Activated T-helper 1 cell treated with anti-CD3 and anti-CD28 coated beads, Interleukin-2, amount 50 U/mL, for 16 hours (primary cell): ENCODE measurements at regions not wholly inside any gene's neighbourhood (a gene's known extent, or its start where the extent isn't known, plus 50 kb on each side); places are given as distances from the start of the nearest gene placed in this dataset.
"Not testable (repeated sequence)": the region's sequence is repeated elsewhere in the genome, so short reads cannot be mapped to it uniquely, and the experiment has no call there.

Experiments used
- DNase-seq, 2 donors: peaks; one replicate each; pipeline ENCODE4 v3.0.0-alpha.2; 2020; ENCODE audit warnings: low read depth in 1 of 2, low spot score in 1 of 2

DNA sequence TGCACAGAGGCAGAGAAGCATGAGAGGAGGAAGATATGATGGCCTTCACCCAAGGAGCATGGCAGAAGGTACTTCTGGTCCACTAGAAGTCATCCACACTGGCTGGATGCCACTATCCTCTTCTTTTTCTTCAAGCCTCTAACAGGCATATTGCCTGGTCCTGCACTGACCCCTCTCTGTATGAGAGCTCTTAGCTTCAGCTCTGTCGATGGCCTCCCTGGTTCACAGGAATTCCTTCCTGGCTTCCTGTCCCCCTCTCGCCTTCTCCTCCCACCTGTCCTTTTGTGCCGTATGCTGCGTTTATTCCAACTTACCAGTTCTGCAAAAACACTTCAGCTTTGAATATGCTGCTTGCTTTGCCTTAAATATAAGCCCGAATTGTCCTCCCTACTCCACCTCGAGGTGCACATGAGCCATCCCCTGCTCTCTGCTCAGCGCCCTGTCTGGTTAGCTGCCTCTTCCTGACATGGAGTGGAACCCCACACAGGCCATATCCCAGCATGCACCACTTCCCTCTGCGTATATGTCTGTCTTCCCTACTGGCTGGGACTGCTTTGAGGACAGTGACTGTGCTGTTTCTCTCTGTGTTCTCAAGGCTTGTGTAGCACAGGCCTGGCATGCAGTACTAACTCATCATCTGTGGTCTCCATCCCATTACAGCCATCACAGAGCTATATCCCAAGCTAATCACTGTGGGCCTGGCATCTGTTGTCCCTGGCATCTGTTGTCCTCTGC, 474.9 kb downstream of the EIPR1 start:
- no peak for DNase-seq

GRCh38 chr2:2901384-2902345, 476.0 kb downstream of the EIPR1 start:
- no peak for DNase-seq

GRCh38 chr2:2899826-2900225, 477.8 kb downstream of the EIPR1 start:
- no peak for DNase-seq

DNA sequence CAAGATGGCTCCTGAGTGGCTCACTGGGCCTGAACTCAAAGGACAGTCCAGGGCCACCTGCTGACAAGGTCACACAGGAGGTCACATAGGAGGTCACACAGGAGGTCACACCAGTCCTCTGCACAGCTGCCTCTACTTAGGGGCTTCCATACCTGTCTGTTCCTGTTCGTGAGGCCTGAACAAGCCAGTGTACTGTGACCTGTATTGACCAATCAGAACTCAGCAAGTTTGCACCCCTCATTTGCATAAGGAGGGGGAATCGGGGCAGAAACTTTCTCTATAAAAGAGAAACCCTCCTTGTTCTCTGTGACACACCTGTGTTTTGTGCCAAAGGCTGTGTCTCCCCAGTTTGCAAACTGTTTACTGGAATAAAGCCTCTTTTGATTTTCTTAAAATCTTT, 478.9 kb downstream of the EIPR1 start:
- no peak for DNase-seq

- DNase-seq, result no peak
Measured at GRCh38 chr2:2896643-2897042, 481.0 kb downstream of the EIPR1 start.

- no peak for DNase-seq
Measured at GRCh38 chr2:2896011-2896410, 481.6 kb downstream of the EIPR1 start.

- DNase-seq, result not testable (repeated sequence)
Measured at GRCh38 chr2:2894011-2894410, 483.6 kb downstream of the EIPR1 start.

GRCh38 chr2:2892892-2893291, 484.7 kb downstream of the EIPR1 start:
- no peak for DNase-seq

- no peak for DNase-seq
Measured at GRCh38 chr2:2892378-2892777, 485.2 kb downstream of the EIPR1 start.

GRCh38 chr2:2890901-2891300, 486.7 kb downstream of the EIPR1 start:
- DNase-seq, result no peak

GRCh38 chr2:2890246-2890645, 487.4 kb downstream of the EIPR1 start:
- DNase-seq, result no peak

DNA sequence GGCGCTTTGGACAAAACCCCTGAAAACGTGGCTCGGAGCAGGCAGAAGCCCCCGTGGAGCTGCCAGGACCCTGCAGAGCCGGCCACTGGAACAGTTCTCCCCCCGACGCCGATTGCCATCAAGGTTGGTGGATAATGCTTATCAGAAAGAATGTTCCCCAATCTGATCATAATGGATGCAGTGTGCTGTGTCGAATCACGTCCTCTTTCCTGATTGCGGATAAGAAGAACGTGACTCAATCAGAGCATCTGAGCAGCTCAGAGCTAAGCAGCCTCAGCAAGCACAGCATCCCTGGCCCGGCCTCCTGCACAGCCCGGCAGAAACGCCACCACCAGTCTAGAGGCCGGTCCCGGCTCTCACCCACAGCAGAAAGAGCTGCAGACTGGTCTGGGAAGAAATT, 488.0 kb downstream of the EIPR1 start:
- DNase-seq, result no peak

- no peak for DNase-seq
Measured at GRCh38 chr2:2889141-2889540, 488.5 kb downstream of the EIPR1 start.

DNA sequence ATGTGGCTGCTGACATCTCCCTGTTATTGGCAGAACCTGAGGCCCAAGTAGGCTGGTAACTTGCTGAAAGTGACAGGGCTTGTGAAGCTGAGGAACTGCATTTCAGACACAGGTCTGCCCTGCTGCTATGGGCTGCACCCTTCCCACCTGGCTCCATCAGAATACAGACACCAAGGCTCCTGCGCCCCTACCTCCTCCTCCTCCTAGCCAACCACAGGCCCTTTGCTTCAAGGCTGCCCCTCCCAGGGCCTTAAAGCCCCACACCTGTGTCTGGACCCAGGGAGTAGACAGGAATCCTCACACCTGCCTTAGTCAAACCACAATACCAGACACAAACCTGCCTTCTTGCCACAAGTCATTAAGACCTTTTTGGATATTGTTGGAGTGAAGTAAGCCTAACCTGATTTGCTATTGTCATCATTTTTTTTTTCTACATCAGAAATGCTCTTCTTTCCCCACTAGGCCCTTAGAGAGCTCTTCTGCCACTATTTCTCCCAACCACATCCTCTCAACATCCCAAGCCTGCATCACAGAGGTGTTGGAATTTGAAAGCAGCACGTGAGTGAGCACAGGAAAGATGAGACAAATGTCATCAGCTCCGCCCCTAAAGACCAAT, 489.7 kb downstream of the EIPR1 start:
- DNase-seq, result no peak

DNA sequence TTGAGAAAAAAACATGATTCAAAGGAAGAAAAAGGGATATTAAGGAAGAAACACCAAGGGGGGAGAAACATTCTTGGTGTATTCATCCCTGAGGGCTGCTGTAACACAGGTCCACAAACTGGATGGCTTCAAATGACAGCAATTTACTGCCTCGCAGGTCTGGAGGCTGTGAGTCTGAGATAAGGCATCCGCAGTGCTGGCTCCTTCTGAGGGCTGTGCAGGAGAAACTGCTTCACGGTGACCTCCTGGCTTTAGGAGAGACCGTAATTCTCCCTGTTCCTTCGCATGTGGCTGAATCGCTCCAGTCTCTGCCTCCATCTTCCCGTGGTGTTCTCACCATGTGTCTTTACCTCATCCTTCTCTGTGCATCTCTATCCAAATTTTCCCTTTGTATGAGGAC, 490.7 kb downstream of the EIPR1 start:
- no peak for DNase-seq

DNA sequence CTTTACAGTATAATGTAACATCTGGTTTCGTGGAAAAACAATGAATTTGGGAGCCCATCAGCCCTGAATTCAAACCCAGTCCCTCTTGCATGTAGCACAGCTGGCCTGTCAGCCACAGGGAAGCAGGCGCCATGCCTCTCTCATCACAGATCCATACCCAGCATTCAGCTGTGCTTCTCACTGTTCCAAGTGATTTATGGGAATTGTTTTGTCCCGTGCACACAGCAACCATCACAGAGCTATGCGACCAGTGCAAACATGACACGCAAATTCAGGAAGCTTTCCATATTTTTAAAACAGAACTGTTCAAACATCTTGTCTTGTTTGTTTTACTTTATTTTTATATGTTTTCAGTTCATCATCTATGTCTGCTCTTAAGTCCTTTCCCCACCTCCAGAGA, 496.1 kb downstream of the EIPR1 start:
- no peak for DNase-seq

- no peak for DNase-seq
Measured at GRCh38 chr2:2880938-2881337, 496.7 kb downstream of the EIPR1 start.

GRCh38 chr2:2879781-2880180, 497.8 kb downstream of the EIPR1 start:
- no peak for DNase-seq

GRCh38 chr2:2879071-2879470, 498.5 kb downstream of the EIPR1 start:
- DNase-seq, result no peak

- DNase-seq, result no peak
Measured at GRCh38 chr2:2877427-2877826, 500.2 kb downstream of the EIPR1 start.

DNA sequence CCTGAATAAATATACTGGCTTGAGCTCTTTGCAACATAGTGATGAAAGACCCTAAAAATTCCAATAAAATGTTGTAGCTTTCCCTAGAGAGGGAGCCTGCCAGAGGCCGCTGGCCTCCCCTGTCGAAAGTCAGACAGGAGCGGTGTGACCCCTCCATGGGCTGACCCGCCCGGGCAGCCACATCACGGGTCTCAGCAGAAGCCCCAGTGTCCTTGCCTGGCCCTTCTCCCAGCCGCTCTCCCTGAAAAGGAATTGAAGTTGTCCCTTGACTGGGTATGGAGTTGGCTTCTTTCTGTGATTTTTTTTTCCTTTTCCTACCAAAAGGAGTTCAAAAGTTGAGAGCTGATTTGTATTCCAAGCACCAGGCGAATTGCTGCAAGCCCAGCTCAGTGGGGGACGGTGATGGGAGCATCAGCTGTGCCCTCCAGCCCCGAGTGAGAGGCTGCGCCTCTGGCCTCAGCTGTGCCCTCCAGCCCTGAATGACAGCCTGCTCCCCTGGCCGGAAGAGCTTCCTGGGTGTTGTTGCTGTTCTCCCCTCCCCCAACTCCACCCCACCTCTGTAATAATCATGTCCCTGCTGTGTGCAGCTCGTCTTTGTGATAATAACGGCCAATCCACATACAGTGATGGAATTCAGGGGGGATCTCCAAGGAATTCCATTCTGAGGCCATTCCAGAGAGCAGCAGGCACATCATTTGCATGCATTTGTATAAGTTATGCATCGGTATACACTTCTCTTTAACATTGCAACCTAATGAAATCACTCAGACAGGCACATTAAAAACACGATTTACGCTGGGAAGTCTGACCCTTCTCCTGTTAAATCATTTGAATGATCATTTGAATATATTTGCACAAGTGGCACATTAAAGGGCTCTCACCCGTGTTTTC, 501.0 kb downstream of the EIPR1 start:
- DNase-seq, result no peak
